SJCRH30 (cell line): ENCODE measurements at regions not wholly inside any gene's neighbourhood (a gene's known extent, or its start where the extent isn't known, plus 50 kb on each side); places are given as distances from the start of the nearest gene placed in this dataset.
"Not testable (repeated sequence)": the region's sequence is repeated elsewhere in the genome, so short reads cannot be mapped to it uniquely, and the experiment has no call there.

Source experiments
- DNase-seq, 2 experiments: peaks; one replicate each; pipeline ENCODE4 v3.0.0-alpha.2; 2015 to 2020
- H3K27ac ChIP-seq: fragments of 250-450 bp; sonication (Bioruptor Pico); 2 replicates; pipeline ENCODE4 v1.5.1; 2020; ENCODE audit warnings: mild to moderate bottlenecking, moderate library complexity
- H3K27me3 ChIP-seq: fragments of 250-450 bp; sonication (Bioruptor Pico); 2 replicates; pipeline ENCODE4 v1.5.1; 2020; ENCODE audit warnings: mild to moderate bottlenecking, moderate library complexity
- H3K36me3 ChIP-seq: fragments of 250-450 bp; sonication (Bioruptor Pico); 2 replicates; pipeline ENCODE4 v1.5.1; 2020; ENCODE audit warnings: mild to moderate bottlenecking, moderate library complexity
- H3K4me1 ChIP-seq: fragments of 250-450 bp; sonication (Bioruptor Pico); 2 replicates; pipeline ENCODE4 v1.5.1; 2020; ENCODE audit warnings: mild to moderate bottlenecking, moderate library complexity
- H3K4me3 ChIP-seq: fragments of 250-450 bp; sonication (Bioruptor Pico); 2 replicates; pipeline ENCODE4 v1.5.1; 2020; ENCODE audit warnings: mild to moderate bottlenecking, moderate library complexity
- H3K9me3 ChIP-seq: fragments of 250-450 bp; sonication (Bioruptor Pico); replicated peaks from 2 replicates; pipeline ENCODE4 v1.5.1; 2020; ENCODE audit warnings: mild to moderate bottlenecking, moderate library complexity

- Histone ChIP-seq H3K27me3 (peaks cover 16% of the 10 kb centered on the region), H3K4me3 (no peak overlapping the region), H3K36me3 (no peaks in the 10 kb centered on the region), H3K27ac (no peak overlapping the region), H3K9me3 (no peaks in the 10 kb centered on the region), H3K4me1 (peaks cover 2% of the 10 kb centered on the region)
- DNase-seq, result no peak
Observed at GRCh38 chr22:48635031-48635430, 1192.6 kb downstream of the BRD1 start.

- Histone ChIP-seq H3K9me3 (no peaks in the 10 kb centered on the region), H3K27ac (no peak overlapping the region), H3K27me3 (peaks cover 9% of the 10 kb centered on the region), H3K4me3 (no peak overlapping the region), H3K36me3 (no peaks in the 10 kb centered on the region), H3K4me1 (0 out of 2 replicates have a peak, but pooled peaks cover 2% of the 10 kb centered on the region)
- no peak for DNase-seq
Observed at GRCh38 chr22:48633996-48634836, 1193.5 kb downstream of the BRD1 start.

GRCh38 chr22:48632646-48633246 is 1194.9 kb downstream of the BRD1 start:
- Histone ChIP-seq H3K4me1 (peaks cover 2% of the 10 kb centered on the region; the same call in 1 of the 2 replicates), H3K4me3 (no peak overlapping the region), H3K27me3 (peaks cover 3% of the 10 kb centered on the region), H3K36me3 (no peaks in the 10 kb centered on the region), H3K9me3 (no peaks in the 10 kb centered on the region), H3K27ac (no peak overlapping the region)
- no peak for DNase-seq

- Histone ChIP-seq H3K4me1 (peaks cover 2% of the 10 kb centered on the region; the same call in 1 of the 2 replicates), H3K4me3 (no peak overlapping the region), H3K9me3 (no peaks in the 10 kb centered on the region), H3K27me3 (no peaks in the 10 kb centered on the region), H3K36me3 (no peaks in the 10 kb centered on the region), H3K27ac (no peak overlapping the region)
- no peak for DNase-seq
Observed at GRCh38 chr22:48631288-48631863, 1196.3 kb downstream of the BRD1 start.

- Histone ChIP-seq H3K4me3 (no peak overlapping the region), H3K4me1 (peaks cover 2% of the 10 kb centered on the region; the same call in 1 of the 2 replicates), H3K27me3 (no peaks in the 10 kb centered on the region), H3K9me3 (no peaks in the 10 kb centered on the region), H3K27ac (no peak overlapping the region), H3K36me3 (no peaks in the 10 kb centered on the region)
- no peak for DNase-seq
Observed at GRCh38 chr22:48630848-48631247, 1196.8 kb downstream of the BRD1 start.

- no peak overlapping the region for H3K27ac ChIP-seq
- peaks cover 2% of the 10 kb centered on the region; the same call in 1 of the 2 replicates for H3K4me1 ChIP-seq
- H3K9me3 ChIP-seq, result no peaks in the 10 kb centered on the region
- H3K27me3 ChIP-seq, result no peaks in the 10 kb centered on the region
- no peak for DNase-seq
- no peaks in the 10 kb centered on the region for H3K36me3 ChIP-seq
- no peak overlapping the region for H3K4me3 ChIP-seq
Observed at GRCh38 chr22:48630433-48630754, 1197.3 kb downstream of the BRD1 start.

GRCh38 chr22:48629631-48630432 is 1197.8 kb downstream of the BRD1 start:
- H3K9me3 ChIP-seq, result no peaks in the 10 kb centered on the region
- peaks cover 2% of the 10 kb centered on the region; the same call in 1 of the 2 replicates for H3K4me1 ChIP-seq

GRCh38 chr22:48628891-48629543 is 1198.7 kb downstream of the BRD1 start:
- no peak overlapping the region for H3K4me3 ChIP-seq
- no peaks in the 10 kb centered on the region for H3K36me3 ChIP-seq
- no peak overlapping the region for H3K27ac ChIP-seq
- peaks cover 2% of the 10 kb centered on the region; the same call in 1 of the 2 replicates for H3K4me1 ChIP-seq
- H3K9me3 ChIP-seq, result no peaks in the 10 kb centered on the region
- no peaks in the 10 kb centered on the region for H3K27me3 ChIP-seq
- peak; percentile 44 to 60 for DNase-seq

More at GRCh38 chr22:48629631-48630432, 1197.8 kb downstream of the BRD1 start:
- H3K27me3 ChIP-seq, result no peaks in the 10 kb centered on the region
- peak; percentile 41 to 70 for DNase-seq
- H3K4me3 ChIP-seq, result no peak overlapping the region
- H3K27ac ChIP-seq, result no peak overlapping the region
- H3K36me3 ChIP-seq, result no peaks in the 10 kb centered on the region

GRCh38 chr22:48627966-48628365 is 1199.7 kb downstream of the BRD1 start:
- Histone ChIP-seq H3K4me3 (no peak overlapping the region), H3K36me3 (no peaks in the 10 kb centered on the region), H3K27ac (no peak overlapping the region), H3K9me3 (no peaks in the 10 kb centered on the region), H3K27me3 (no peaks in the 10 kb centered on the region), H3K4me1 (peaks cover 2% of the 10 kb centered on the region; the same call in 1 of the 2 replicates)
- no peak for DNase-seq

GRCh38 chr22:48627203-48627602 is 1200.5 kb downstream of the BRD1 start:
- Histone ChIP-seq H3K4me1 (peaks cover 2% of the 10 kb centered on the region; the same call in 1 of the 2 replicates), H3K4me3 (no peak overlapping the region), H3K36me3 (no peaks in the 10 kb centered on the region), H3K27ac (no peak overlapping the region), H3K27me3 (no peaks in the 10 kb centered on the region), H3K9me3 (no peaks in the 10 kb centered on the region)
- DNase-seq, result peak; percentile 45 to 52

GRCh38 chr22:48624401-48624800 is 1203.3 kb downstream of the BRD1 start:
- no peak overlapping the region for H3K27ac ChIP-seq
- peaks cover 1% of the 10 kb centered on the region; the same call in 1 of the 2 replicates for H3K4me1 ChIP-seq
- DNase-seq, result no peak
- no peaks in the 10 kb centered on the region for H3K27me3 ChIP-seq
- no peak overlapping the region for H3K4me3 ChIP-seq
- H3K36me3 ChIP-seq, result no peaks in the 10 kb centered on the region
- no peaks in the 10 kb centered on the region for H3K9me3 ChIP-seq

GRCh38 chr22:48622891-48623545 is 1204.7 kb downstream of the BRD1 start:
- no peaks in the 10 kb centered on the region for H3K9me3 ChIP-seq
- no peak overlapping the region for H3K4me3 ChIP-seq
- no peaks in the 10 kb centered on the region for H3K27me3 ChIP-seq
- no peak overlapping the region for H3K27ac ChIP-seq
- no peaks in the 10 kb centered on the region; the same call in 1 of the 2 replicates for H3K4me1 ChIP-seq
- DNase-seq, result no peak
- H3K36me3 ChIP-seq, result no peaks in the 10 kb centered on the region

- no peaks in the 10 kb centered on the region for H3K36me3 ChIP-seq
- H3K4me1 ChIP-seq, result no peaks in the 10 kb centered on the region
- no peaks in the 10 kb centered on the region for H3K9me3 ChIP-seq
- DNase-seq, result no peak
- H3K27me3 ChIP-seq, result no peaks in the 10 kb centered on the region
- H3K27ac ChIP-seq, result no peak overlapping the region
- H3K4me3 ChIP-seq, result no peak overlapping the region
Observed at GRCh38 chr22:48621085-48621484, 1206.6 kb downstream of the BRD1 start.

GRCh38 chr22:48620460-48620859 is 1207.2 kb downstream of the BRD1 start:
- H3K9me3 ChIP-seq, H3K4me1 ChIP-seq, H3K27me3 ChIP-seq, H3K4me3 ChIP-seq, DNase-seq, H3K36me3 ChIP-seq, H3K27ac ChIP-seq: not testable (repeated sequence)
